ENCODE measurements at regions not wholly inside any gene's neighbourhood (a gene's known extent, or its start where the extent isn't known, plus 50 kb on each side); places are given as distances from the start of the nearest gene placed in this dataset.

GRCh38 chr9:19595003-19595402, 186.2 kb downstream of the ACER2 start:
- DNase-seq (ENCODE audit: low spot score): no peak

- DNase-seq (ENCODE audit: low spot score): no peak
Measured at GRCh38 chr9:19587678-19588077, 178.9 kb downstream of the ACER2 start.

- DNase-seq (ENCODE audit: low spot score): no peak
Measured at GRCh38 chr9:19583890-19584289, 175.1 kb downstream of the ACER2 start.

GRCh38 chr9:19577411-19577810, 168.6 kb downstream of the ACER2 start:
- no peak for DNase-seq (ENCODE audit: low spot score)

- no peak for DNase-seq (ENCODE audit: low spot score)
Measured at GRCh38 chr9:19568946-19569345, 160.1 kb downstream of the ACER2 start.

- no peak for DNase-seq (ENCODE audit: low spot score)
Measured at GRCh38 chr9:19564396-19565061, 155.7 kb downstream of the ACER2 start.

- no peak for DNase-seq (ENCODE audit: low spot score)
Measured at GRCh38 chr9:19555214-19555613, 146.4 kb downstream of the ACER2 start.

GRCh38 chr9:19554529-19554928, 145.7 kb downstream of the ACER2 start:
- no peak for DNase-seq (ENCODE audit: low spot score)

- no peak for DNase-seq (ENCODE audit: low spot score)
Measured at GRCh38 chr9:19553441-19553840, 144.6 kb downstream of the ACER2 start.

- DNase-seq (ENCODE audit: low spot score): no peak
Measured at GRCh38 chr9:19552282-19553105, 143.7 kb downstream of the ACER2 start.

- no peak for DNase-seq (ENCODE audit: low spot score)
Measured at GRCh38 chr9:19551124-19551929, 142.5 kb downstream of the ACER2 start.

- DNase-seq (ENCODE audit: low spot score): no peak
Measured at GRCh38 chr9:19550009-19550408, 141.2 kb downstream of the ACER2 start.

GRCh38 chr9:19533373-19533772, 124.6 kb downstream of the ACER2 start:
- DNase-seq (ENCODE audit: low spot score): no peak

GRCh38 chr9:19527663-19528062, 118.9 kb downstream of the ACER2 start:
- no peak for DNase-seq (ENCODE audit: low spot score)

GRCh38 chr9:19522558-19522957, 113.7 kb downstream of the ACER2 start:
- no peak for DNase-seq (ENCODE audit: low spot score)

GRCh38 chr9:19521205-19521604, 112.4 kb downstream of the ACER2 start:
- no peak for DNase-seq (ENCODE audit: low spot score)

GRCh38 chr9:19517202-19517942, 108.6 kb downstream of the ACER2 start:
- no peak for DNase-seq (ENCODE audit: low spot score)

GRCh38 chr9:19516348-19516747, 107.5 kb downstream of the ACER2 start:
- no peak for DNase-seq (ENCODE audit: low spot score)

- DNase-seq (ENCODE audit: low spot score): no peak
Measured at GRCh38 chr9:19513671-19514275, 105.0 kb downstream of the ACER2 start.

GRCh38 chr9:19512103-19512832, 103.5 kb downstream of the ACER2 start:
- no peak for DNase-seq (ENCODE audit: low spot score)

GRCh38 chr9:19511694-19512093, 102.9 kb downstream of the ACER2 start:
- no peak for DNase-seq (ENCODE audit: low spot score)
